MM.1S (cell line): ENCODE measurements at regions not wholly inside any gene's neighbourhood (a gene's known extent, or its start where the extent isn't known, plus 50 kb on each side); places are given as distances from the start of the nearest gene placed in this dataset.

Experiments used
- DNase-seq: peaks from one replicate; pipeline ENCODE4 v3.0.0-alpha.2; 2015
- H2AFZ ChIP-seq: fragments of 300-600 bp; sonication (generic); 2 replicates; pipeline ENCODE4 v1.6.0; 2016; ENCODE audit warnings: antibody characterized with exemption, low read length
- H3F3A ChIP-seq: fragments of 300-600 bp; sonication (generic); 2 replicates; pipeline ENCODE4 v1.6.1; 2016; ENCODE audit warnings: mild to moderate bottlenecking, antibody characterized with exemption, low read length, moderate library complexity, mixed read lengths; ENCODE audit not compliant: insufficient read depth
- H3K27ac ChIP-seq: fragments of 300-600 bp; sonication (generic); 2 replicates; pipeline ENCODE4 v1.5.1; 2016; ENCODE audit warnings: mild to moderate bottlenecking, low read length
- H3K27me3 ChIP-seq: fragments of 300-600 bp; sonication (generic); replicated peaks from 2 replicates; pipeline ENCODE4 v1.6.0; 2016; ENCODE audit warnings: low read length; ENCODE audit not compliant: insufficient read depth
- H3K36me3 ChIP-seq: fragments of 300-600 bp; sonication (generic); replicated peaks from 2 replicates; pipeline ENCODE4 v1.6.1; 2016; ENCODE audit warnings: mild to moderate bottlenecking, low read length, mixed read lengths; ENCODE audit not compliant: insufficient read depth
- H3K4me1 ChIP-seq: fragments of 300-600 bp; sonication (generic); 2 replicates; pipeline ENCODE4 v1.6.1; 2016; ENCODE audit warnings: low read length, mixed read lengths
- H3K4me2 ChIP-seq: fragments of 300-600 bp; sonication (generic); 2 replicates; pipeline ENCODE4 v1.6.0; 2016; ENCODE audit warnings: low read depth, low read length
- H3K4me3 ChIP-seq: fragments of 300-600 bp; sonication (generic); 2 replicates; pipeline ENCODE4 v1.5.1; 2016; ENCODE audit warnings: low read length, mixed read lengths
- H3K79me2 ChIP-seq: fragments of 300-600 bp; sonication (generic); 2 replicates; pipeline ENCODE4 v1.6.1; 2016; ENCODE audit warnings: mixed run types, low read length, mixed read lengths
- H3K9ac ChIP-seq: fragments of 300-600 bp; sonication (generic); 2 replicates; pipeline ENCODE4 v1.6.1; 2016; ENCODE audit warnings: low read length, mixed read lengths
- H3K9me2 ChIP-seq: fragments of 300-600 bp; sonication (generic); replicated peaks from 2 replicates; pipeline ENCODE4 v1.6.1; 2016; ENCODE audit warnings: mild to moderate bottlenecking, low read length, mixed read lengths; ENCODE audit not compliant: insufficient read depth
- H3K9me3 ChIP-seq: fragments of 300-600 bp; sonication (generic); replicated peaks from 2 replicates; pipeline ENCODE4 v1.6.1; 2016; ENCODE audit warnings: mild to moderate bottlenecking, low read length, mixed read lengths; ENCODE audit not compliant: insufficient read depth
- H4K20me1 ChIP-seq: fragments of 300-600 bp; sonication (generic); 2 replicates; pipeline ENCODE4 v1.6.1; 2016; ENCODE audit warnings: mild to moderate bottlenecking, low read length, moderate library complexity, mixed read lengths; ENCODE audit not compliant: insufficient read depth
- CTCF ChIP-seq: fragments of 300-600 bp; sonication (generic); IDR thresholded peaks from 2 replicates; pipeline ENCODE4 v1.5.1; 2016; ENCODE audit warnings: antibody characterized with exemption, low read length, mixed read lengths
- EZH2 ChIP-seq: fragments of 300-600 bp; sonication (generic); optimal IDR thresholded peaks from 2 replicates; pipeline ENCODE3; 2017; ENCODE audit warnings: low read depth, mild to moderate bottlenecking, antibody characterized with exemption, low read length, mixed read lengths
- EZH2phosphoT487 ChIP-seq: fragments of 300-600 bp; sonication (generic); IDR thresholded peaks from 2 replicates; pipeline ENCODE4 v1.6.1; 2018; ENCODE audit warnings: antibody characterized with exemption, low read length

GRCh38 chr6:169859978-169860703 lies 108.7 kb downstream of the ERMARD start:
- Histone ChIP-seq H3K9me3 (no peaks in the 10 kb centered on the region), H3K27ac (no peak overlapping the region), H2AFZ (no peak overlapping the region), H3K79me2 (no peaks in the 10 kb centered on the region), H3K9ac (no peak overlapping the region), H3K4me2 (no peak overlapping the region), H3K4me1 (no peaks in the 10 kb centered on the region), H3K36me3 (no peaks in the 10 kb centered on the region), H3F3A (no peaks in the 10 kb centered on the region), H4K20me1 (no peaks in the 10 kb centered on the region), H3K27me3 (no peaks in the 10 kb centered on the region), H3K9me2 (no peaks in the 10 kb centered on the region), H3K4me3 (no peak overlapping the region)
- TF ChIP-seq CTCF (no peak), EZH2 (no peak), EZH2phosphoT487 (no peak)
- DNase-seq = no peak

GRCh38 chr6:169859401-169859977 lies 108.1 kb downstream of the ERMARD start:
- Histone ChIP-seq H3K27me3 (no peaks in the 10 kb centered on the region), H3K79me2 (no peaks in the 10 kb centered on the region), H3K9me2 (no peaks in the 10 kb centered on the region), H3K36me3 (no peaks in the 10 kb centered on the region), H3K9ac (no peak overlapping the region), H3K9me3 (no peaks in the 10 kb centered on the region), H3K4me2 (no peak overlapping the region), H3K4me3 (no peak overlapping the region), H2AFZ (no peak overlapping the region), H3K4me1 (no peaks in the 10 kb centered on the region), H3F3A (no peaks in the 10 kb centered on the region), H4K20me1 (no peaks in the 10 kb centered on the region), H3K27ac (no peak overlapping the region)
- TF ChIP-seq CTCF (no peak), EZH2 (no peak), EZH2phosphoT487 (no peak)
- no peak for DNase-seq

- Histone ChIP-seq H2AFZ (no peak overlapping the region), H3K4me2 (no peak overlapping the region), H3K27me3 (no peaks in the 10 kb centered on the region), H3K36me3 (no peaks in the 10 kb centered on the region), H3K9me3 (no peaks in the 10 kb centered on the region), H3K9ac (no peak overlapping the region), H3K79me2 (no peaks in the 10 kb centered on the region), H4K20me1 (no peaks in the 10 kb centered on the region), H3K4me1 (no peaks in the 10 kb centered on the region), H3K9me2 (no peaks in the 10 kb centered on the region), H3K4me3 (no peak overlapping the region), H3K27ac (no peak overlapping the region), H3F3A (no peaks in the 10 kb centered on the region)
- no peak for DNase-seq
- TF ChIP-seq EZH2 (no peak), EZH2phosphoT487 (no peak), CTCF (no peak)
These were observed 107.5 kb downstream of the ERMARD start for GRCh38 chr6:169858935-169859351.
